ENCODE measurements at regions not wholly inside any gene's neighbourhood (a gene's known extent, or its start where the extent isn't known, plus 50 kb on each side); places are given as distances from the start of the nearest gene placed in this dataset.

- dilution Hi-C loops (cut with MboI; ENCODE audit: extremely low pct_ligation_motif_present, low sequenced_read_pairs) = no loop called here
- H3K4me1 ChIP-seq (ENCODE audit: control insufficient read depth, extremely low read depth, insufficient read depth, low read length) = no peaks in the 10 kb centered on the region
- no peak overlapping the region for H2AFZ ChIP-seq (ENCODE audit: control insufficient read depth, low read length)
- H3K4me2 ChIP-seq (ENCODE audit: control insufficient read depth, extremely low read depth, insufficient read depth, low read depth, low read length) = no peak overlapping the region
- no peaks in the 10 kb centered on the region for H3K9me1 ChIP-seq (ENCODE audit: control insufficient read depth, extremely low read depth, insufficient read depth, low read length)
- TF ChIP-seq EZH2 (IDR thresholded peaks at IDR 0.05; ENCODE audit: low read length) (no peak), CTCF (optimal IDR thresholded peaks at IDR 0.05 in 1 of 3, IDR thresholded peaks at IDR 0.05 in 1 of 3, conservative IDR thresholded peaks at IDR 0.05 in 1 of 3; ENCODE audit: extremely low read depth in 1 of 3, insufficient read depth in 2 of 3, low read length in 3 of 3) (no peak)
- H4K20me1 ChIP-seq (ENCODE audit: control insufficient read depth, extremely low read depth, insufficient read depth, low read length) = no peaks in the 10 kb centered on the region
- no peak for DNase-seq (ENCODE audit: low read depth, low spot score)
- no peak overlapping the region for H3K27ac ChIP-seq (ENCODE audit: control insufficient read depth, insufficient read depth, low read length)
- H3K4me3 ChIP-seq (ENCODE audit: control insufficient read depth in 2 of 3, extremely low read depth in 1 of 3, insufficient read depth in 2 of 3, low read depth in 1 of 3, low read length in 3 of 3) = no peak overlapping the region
- no peak overlapping the region for H3K9ac ChIP-seq (ENCODE audit: control insufficient read depth, extremely low read depth, insufficient read depth, low read length)
- no peaks in the 10 kb centered on the region for H3K9me3 ChIP-seq (ENCODE audit: control insufficient read depth, low read depth, low read length)
- H3K79me2 ChIP-seq (ENCODE audit: control insufficient read depth, insufficient read depth, low read length) = no peaks in the 10 kb centered on the region
- H3K36me3 ChIP-seq (ENCODE audit: control insufficient read depth in 2 of 2, extremely low read depth in 1 of 2, insufficient read depth in 2 of 2, low read length in 2 of 2) = no peaks in the 10 kb centered on the region
- H3K27me3 ChIP-seq (ENCODE audit: control insufficient read depth, extremely low read depth, insufficient read depth, low read length) = peaks cover 4% of the 10 kb centered on the region
- FAIRE-seq = no peak
These were observed 405.4 kb downstream of the DMAC1 start for GRCh38 chr9:7394002-7394774.

- Histone ChIP-seq H3K79me2 (ENCODE audit: control insufficient read depth, insufficient read depth, low read length) (no peaks in the 10 kb centered on the region), H3K9me1 (ENCODE audit: control insufficient read depth, extremely low read depth, insufficient read depth, low read length) (no peaks in the 10 kb centered on the region), H3K27me3 (ENCODE audit: control insufficient read depth, extremely low read depth, insufficient read depth, low read length) (peaks cover 4% of the 10 kb centered on the region), H2AFZ (ENCODE audit: control insufficient read depth, low read length) (no peak overlapping the region), H3K9me3 (ENCODE audit: control insufficient read depth, low read depth, low read length) (no peaks in the 10 kb centered on the region), H3K36me3 (ENCODE audit: control insufficient read depth in 2 of 2, extremely low read depth in 1 of 2, insufficient read depth in 2 of 2, low read length in 2 of 2) (no peaks in the 10 kb centered on the region), H3K27ac (ENCODE audit: control insufficient read depth, insufficient read depth, low read length) (no peak overlapping the region), H3K4me1 (ENCODE audit: control insufficient read depth, extremely low read depth, insufficient read depth, low read length) (no peaks in the 10 kb centered on the region), H3K9ac (ENCODE audit: control insufficient read depth, extremely low read depth, insufficient read depth, low read length) (no peak overlapping the region), H3K4me3 (ENCODE audit: control insufficient read depth in 2 of 3, extremely low read depth in 1 of 3, insufficient read depth in 2 of 3, low read depth in 1 of 3, low read length in 3 of 3) (no peak overlapping the region), H3K4me2 (ENCODE audit: control insufficient read depth, extremely low read depth, insufficient read depth, low read depth, low read length) (no peak overlapping the region), H4K20me1 (ENCODE audit: control insufficient read depth, extremely low read depth, insufficient read depth, low read length) (no peaks in the 10 kb centered on the region)
- TF ChIP-seq EZH2 (IDR thresholded peaks at IDR 0.05; ENCODE audit: low read length) = no peak
- no peak for TF ChIP-seq CTCF (optimal IDR thresholded peaks at IDR 0.05 in 1 of 3, IDR thresholded peaks at IDR 0.05 in 1 of 3, conservative IDR thresholded peaks at IDR 0.05 in 1 of 3; ENCODE audit: extremely low read depth in 1 of 3, insufficient read depth in 2 of 3, low read length in 3 of 3)
- FAIRE-seq (no peak), DNase-seq (ENCODE audit: low read depth, low spot score) (no peak)
- dilution Hi-C loops (cut with MboI; ENCODE audit: extremely low pct_ligation_motif_present, low sequenced_read_pairs) = no loop called here
These were observed 407.4 kb downstream of the DMAC1 start for GRCh38 chr9:7392148-7392547.

Data from keratinocyte (primary cell).